Hematopoietic multipotent progenitor cell (in vitro differentiated cells): ENCODE measurements at regions not wholly inside any gene's neighbourhood (a gene's known extent, or its start where the extent isn't known, plus 50 kb on each side); places are given as distances from the start of the nearest gene placed in this dataset.

Experiments used
- DNase-seq, 3 donors: peaks; one replicate each; pipeline ENCODE4 v3.0.0-alpha.2; 2011 to 2015; ENCODE audit warnings: low read depth in 2 of 3, low spot score in 2 of 3

GRCh38 chr2:120494446-120494845 is 148.5 kb downstream of the INHBB start:
- no peak for DNase-seq

GRCh38 chr2:120495586-120495985 is 149.7 kb downstream of the INHBB start:
- no peak for DNase-seq

GRCh38 chr2:120496235-120496634 is 150.3 kb downstream of the INHBB start:
- no peak for DNase-seq

GRCh38 chr2:120496759-120497158 is 150.8 kb downstream of the INHBB start:
- no peak for DNase-seq

GRCh38 chr2:120497261-120497977 is 151.5 kb downstream of the INHBB start:
- no peak for DNase-seq

GRCh38 chr2:120498121-120498520 is 152.2 kb downstream of the INHBB start:
- DNase-seq, result no peak

GRCh38 chr2:120498576-120499394 is 152.8 kb downstream of the INHBB start:
- DNase-seq, result no peak

GRCh38 chr2:120499784-120500495 is 154.0 kb downstream of the INHBB start:
- no peak for DNase-seq

GRCh38 chr2:120501591-120501990 is 155.7 kb downstream of the INHBB start:
- no peak for DNase-seq

- no peak for DNase-seq
Measured at GRCh38 chr2:120502357-120502756, 156.4 kb downstream of the INHBB start.

- DNase-seq, result no peak
Measured at GRCh38 chr2:120502761-120503160, 156.8 kb downstream of the INHBB start.

- DNase-seq, result no peak
Measured at GRCh38 chr2:120503206-120503792, 157.4 kb downstream of the INHBB start.

GRCh38 chr2:120503793-120504571 is 158.0 kb downstream of the INHBB start:
- DNase-seq, result no peak

- no peak for DNase-seq
Measured at GRCh38 chr2:120504936-120505705, 159.2 kb downstream of the INHBB start.

GRCh38 chr2:120508567-120509041 is 162.7 kb downstream of the INHBB start:
- DNase-seq, result no peak

GRCh38 chr2:120509213-120509815 is 163.4 kb downstream of the INHBB start:
- no peak for DNase-seq

GRCh38 chr2:120509991-120510735 is 164.2 kb downstream of the INHBB start:
- DNase-seq, result no peak

- no peak for DNase-seq
Measured at GRCh38 chr2:120510751-120511395, 164.9 kb downstream of the INHBB start.
